GM21381 (cell line): ENCODE measurements at regions not wholly inside any gene's neighbourhood (a gene's known extent, or its start where the extent isn't known, plus 50 kb on each side); places are given as distances from the start of the nearest gene placed in this dataset.
"Not testable (repeated sequence)": the region's sequence is repeated elsewhere in the genome, so short reads cannot be mapped to it uniquely, and the experiment has no call there.

ENCODE experiments used
- ATAC-seq: cut with Tn5 transposase; IDR thresholded peaks from one replicate; pipeline ENCODE4 v1.9.1; 2021; ENCODE audit warnings: mild to moderate bottlenecking, moderate library complexity; ENCODE audit not compliant: unreplicated experiment

- ATAC-seq, result no peak
These were observed 897.7 kb upstream of the EPHA5 start for GRCh38 chr4:66568001-66568400.

- ATAC-seq, result no peak
These were observed 897.3 kb upstream of the EPHA5 start for GRCh38 chr4:66567551-66567950.

- no peak for ATAC-seq
These were observed 895.5 kb upstream of the EPHA5 start for GRCh38 chr4:66565801-66566200.

- no peak for ATAC-seq
These were observed 894.8 kb upstream of the EPHA5 start for GRCh38 chr4:66564901-66565651.

- no peak for ATAC-seq
These were observed 892.1 kb upstream of the EPHA5 start for GRCh38 chr4:66562276-66562806.

- not testable (repeated sequence) for ATAC-seq
These were observed 891.3 kb upstream of the EPHA5 start for GRCh38 chr4:66561465-66562053.

GRCh38 chr4:66558651-66559050, 888.4 kb upstream of the EPHA5 start:
- ATAC-seq, result no peak

GRCh38 chr4:66556651-66557278, 886.5 kb upstream of the EPHA5 start:
- ATAC-seq, result no peak

- no peak for ATAC-seq
These were observed 885.0 kb upstream of the EPHA5 start for GRCh38 chr4:66555301-66555700.

GRCh38 chr4:66554826-66555225, 884.5 kb upstream of the EPHA5 start:
- ATAC-seq, result no peak

GRCh38 chr4:66545301-66545700, 875.0 kb upstream of the EPHA5 start:
- not testable (repeated sequence) for ATAC-seq

GRCh38 chr4:66544281-66544680, 874.0 kb upstream of the EPHA5 start:
- no peak for ATAC-seq

- ATAC-seq, result no peak
These were observed 869.5 kb upstream of the EPHA5 start for GRCh38 chr4:66539745-66540144.

- ATAC-seq, result no peak
These were observed 854.5 kb upstream of the EPHA5 start for GRCh38 chr4:66524781-66525180.

- no peak for ATAC-seq
These were observed 852.0 kb upstream of the EPHA5 start for GRCh38 chr4:66522244-66522643.

- ATAC-seq, result no peak
These were observed 846.7 kb upstream of the EPHA5 start for GRCh38 chr4:66516940-66517339.

- ATAC-seq, result no peak
These were observed 836.7 kb upstream of the EPHA5 start for GRCh38 chr4:66506985-66507384.

- ATAC-seq, result no peak
These were observed 831.7 kb upstream of the EPHA5 start for GRCh38 chr4:66501997-66502396.

GRCh38 chr4:66490729-66491128, 820.4 kb upstream of the EPHA5 start:
- no peak for ATAC-seq

- no peak for ATAC-seq
These were observed 819.6 kb upstream of the EPHA5 start for GRCh38 chr4:66489783-66490452.

GRCh38 chr4:66489370-66489769, 819.1 kb upstream of the EPHA5 start:
- no peak for ATAC-seq
